ENCODE measurements at regions not wholly inside any gene's neighbourhood (a gene's known extent, or its start where the extent isn't known, plus 50 kb on each side); places are given as distances from the start of the nearest gene placed in this dataset.

DNA sequence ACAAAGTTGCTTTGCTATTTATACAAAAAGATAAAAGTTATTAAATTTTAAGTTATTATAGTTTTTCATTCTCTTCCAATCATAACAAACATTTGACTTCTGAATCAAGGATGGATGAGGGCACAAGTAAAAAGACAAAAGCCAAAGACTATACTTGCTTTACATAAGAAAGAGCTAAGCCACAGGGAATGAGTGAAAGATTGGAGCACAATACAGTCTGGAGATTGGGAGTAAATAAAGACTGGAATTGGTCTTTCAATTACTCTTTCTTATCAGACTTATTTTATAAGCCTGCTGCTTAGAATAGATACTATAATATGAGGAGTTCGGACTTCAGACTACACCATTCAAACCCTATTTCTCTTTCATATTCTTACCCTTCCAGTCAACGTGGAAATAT lies 1874.1 kb upstream of the PRR20A start:
- Histone ChIP-seq H3K27me3 (ENCODE audit: insufficient read depth, low read length) (no peaks in the 10 kb centered on the region), H3K27ac (ENCODE audit: low read depth, low read length) (no peak overlapping the region), H3K4me1 (ENCODE audit: insufficient read depth, low read length) (no peaks in the 10 kb centered on the region), H3K36me3 (ENCODE audit: insufficient read depth, low read length) (no peaks in the 10 kb centered on the region), H3K9me3 (ENCODE audit: control insufficient read depth in 1 of 2, low read length in 2 of 2) (no peaks in the 10 kb centered on the region), H3K4me3 (ENCODE audit: low read length in 2 of 2) (no peak overlapping the region)
- no peak overlapping the region for H3K4me3 Mint-ChIP-seq
- DNase-seq: no peak
- intact Hi-C loops (cut with micrococcal nuclease): no loop called here
- no peaks in the 10 kb centered on the region for H3K4me1 Mint-ChIP-seq
- H3K9me3 Mint-ChIP-seq: peaks cover 2 to 15% (median 7%) of the 10 kb centered on the region in 8 donors
- no peaks in the 10 kb centered on the region for H3K36me3 Mint-ChIP-seq
- H3K27ac Mint-ChIP-seq: no peak overlapping the region
- POLR2A ChIA-PET (ENCODE audit: partially characterized antibody): no interaction called here
- no peaks in the 10 kb centered on the region for H3K27me3 Mint-ChIP-seq
- CTCF ChIA-PET (ENCODE audit: partially characterized antibody): no interaction called here

DNA sequence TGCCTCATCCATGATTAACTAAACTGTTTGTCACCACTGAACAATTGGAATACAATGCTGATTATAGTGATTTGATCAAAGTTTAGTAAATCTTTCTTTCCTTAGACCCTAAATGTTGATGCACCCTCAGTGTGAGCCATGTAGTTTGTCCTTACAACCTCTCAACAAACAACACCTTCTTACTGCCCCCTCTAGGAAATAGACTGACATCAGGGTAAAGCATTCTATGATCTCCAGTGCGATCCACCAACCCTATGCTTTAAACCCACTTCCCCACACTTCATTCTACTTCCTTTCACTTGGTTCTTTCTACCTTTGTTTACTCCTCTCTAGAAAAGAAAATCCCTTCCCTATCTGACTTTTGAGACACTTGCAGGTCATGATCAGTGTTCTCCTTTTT lies 1842.5 kb upstream of the PRR20A start:
- Histone ChIP-seq H3K9me3 (ENCODE audit: control insufficient read depth in 1 of 2, low read length in 2 of 2) (no peaks in the 10 kb centered on the region), H3K4me1 (ENCODE audit: insufficient read depth, low read length) (no peaks in the 10 kb centered on the region), H3K4me3 (ENCODE audit: low read length in 2 of 2) (no peak overlapping the region), H3K27ac (ENCODE audit: low read depth, low read length) (no peak overlapping the region), H3K27me3 (ENCODE audit: insufficient read depth, low read length) (no peaks in the 10 kb centered on the region), H3K36me3 (ENCODE audit: insufficient read depth, low read length) (no peaks in the 10 kb centered on the region)
- DNase-seq: no peak
- CTCF ChIA-PET (ENCODE audit: partially characterized antibody): no interaction called here
- POLR2A ChIA-PET (ENCODE audit: partially characterized antibody): no interaction called here
- no peak overlapping the region for H3K4me3 Mint-ChIP-seq
- H3K27ac Mint-ChIP-seq: no peak overlapping the region
- H3K9me3 Mint-ChIP-seq: peaks cover 3 to 25% (median 18%) of the 10 kb centered on the region in 8 donors
- intact Hi-C loops (cut with micrococcal nuclease): no loop called here
- H3K36me3 Mint-ChIP-seq: no peaks in the 10 kb centered on the region
- H3K27me3 Mint-ChIP-seq: no peaks in the 10 kb centered on the region
- H3K4me1 Mint-ChIP-seq: no peaks in the 10 kb centered on the region

DNA sequence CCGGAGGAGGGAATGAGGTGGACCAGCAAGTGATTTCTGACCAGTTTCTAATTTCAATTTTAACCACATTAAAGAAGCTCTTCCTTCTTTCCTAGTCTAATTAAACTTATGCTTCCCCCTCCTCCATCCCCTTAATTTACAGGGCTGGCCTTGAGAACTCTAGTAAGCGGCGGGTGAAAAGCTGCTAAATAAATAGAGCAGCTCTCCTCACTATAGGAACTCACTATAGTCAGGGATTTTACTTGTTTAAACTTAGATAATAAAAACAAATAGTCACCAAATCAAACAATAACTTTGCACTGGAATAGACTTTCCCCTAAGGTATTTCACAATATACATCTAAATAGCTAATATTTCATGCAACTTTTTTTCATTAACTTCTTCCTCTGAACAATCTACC lies 1838.2 kb upstream of the PRR20A start:
- no peak overlapping the region for H3K4me3 Mint-ChIP-seq

DNA sequence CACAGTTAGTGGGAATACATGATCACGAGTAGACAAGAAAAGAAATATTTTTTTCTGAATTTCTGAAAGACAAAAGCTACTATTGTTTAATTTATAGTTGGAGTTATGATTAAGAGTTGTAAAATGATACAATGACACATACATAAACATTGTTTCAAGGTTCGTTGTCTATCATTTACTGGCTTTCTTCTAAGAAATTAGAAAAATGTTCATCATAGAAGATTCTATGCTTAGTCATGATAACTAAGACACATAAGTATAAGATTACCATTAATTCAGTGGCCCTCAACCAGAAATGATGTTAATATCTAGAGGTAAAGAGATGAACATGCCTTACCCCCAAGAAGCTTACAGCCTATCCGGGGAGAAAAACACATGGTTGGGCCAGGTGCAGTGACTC lies 1832.8 kb upstream of the PRR20A start:
- intact Hi-C loops (cut with micrococcal nuclease): no loop called here
- H3K4me3 Mint-ChIP-seq: no peak overlapping the region
- no peaks in the 10 kb centered on the region for H3K4me1 Mint-ChIP-seq
- H3K27ac Mint-ChIP-seq: no peak overlapping the region
- no peaks in the 10 kb centered on the region for H3K27me3 ChIP-seq (ENCODE audit: insufficient read depth, low read length)
- no peaks in the 10 kb centered on the region for H3K36me3 ChIP-seq (ENCODE audit: insufficient read depth, low read length)
- ChIA-PET CTCF (ENCODE audit: partially characterized antibody) (no interaction called here), POLR2A (ENCODE audit: partially characterized antibody) (no interaction called here)
- H3K27ac ChIP-seq (ENCODE audit: low read depth, low read length): no peak overlapping the region
- H3K27me3 Mint-ChIP-seq: no peaks in the 10 kb centered on the region
- no peak for DNase-seq
- peaks cover 0 to 11% (median 7%) of the 10 kb centered on the region in 8 donors for H3K9me3 Mint-ChIP-seq
- H3K36me3 Mint-ChIP-seq: no peaks in the 10 kb centered on the region
- no peaks in the 10 kb centered on the region for H3K4me1 ChIP-seq (ENCODE audit: insufficient read depth, low read length)
- H3K4me3 ChIP-seq (ENCODE audit: low read length in 2 of 2): no peak overlapping the region
- H3K9me3 ChIP-seq (ENCODE audit: control insufficient read depth in 1 of 2, low read length in 2 of 2): peaks cover 0 to 6% of the 10 kb centered on the region in 2 donors

More for the DNA sequence above, 1838.2 kb upstream of the PRR20A start:
- ChIA-PET POLR2A (ENCODE audit: partially characterized antibody) (no interaction called here), CTCF (ENCODE audit: partially characterized antibody) (no interaction called here)
- H3K27ac Mint-ChIP-seq: no peak overlapping the region
- Histone ChIP-seq H3K36me3 (ENCODE audit: insufficient read depth, low read length) (no peaks in the 10 kb centered on the region), H3K9me3 (ENCODE audit: control insufficient read depth in 1 of 2, low read length in 2 of 2) (peaks cover 0 to 5% of the 10 kb centered on the region in 2 donors), H3K4me3 (ENCODE audit: low read length in 2 of 2) (no peak overlapping the region), H3K27ac (ENCODE audit: low read depth, low read length) (no peak overlapping the region), H3K4me1 (ENCODE audit: insufficient read depth, low read length) (no peaks in the 10 kb centered on the region), H3K27me3 (ENCODE audit: insufficient read depth, low read length) (no peaks in the 10 kb centered on the region)
- no peaks in the 10 kb centered on the region for H3K27me3 Mint-ChIP-seq
- intact Hi-C loops (cut with micrococcal nuclease): no loop called here
- DNase-seq: no peak
- no peaks in the 10 kb centered on the region for H3K36me3 Mint-ChIP-seq
- H3K9me3 Mint-ChIP-seq: peaks cover 0 to 18% (median 9%) of the 10 kb centered on the region in 8 donors
- H3K4me1 Mint-ChIP-seq: no peaks in the 10 kb centered on the region

DNA sequence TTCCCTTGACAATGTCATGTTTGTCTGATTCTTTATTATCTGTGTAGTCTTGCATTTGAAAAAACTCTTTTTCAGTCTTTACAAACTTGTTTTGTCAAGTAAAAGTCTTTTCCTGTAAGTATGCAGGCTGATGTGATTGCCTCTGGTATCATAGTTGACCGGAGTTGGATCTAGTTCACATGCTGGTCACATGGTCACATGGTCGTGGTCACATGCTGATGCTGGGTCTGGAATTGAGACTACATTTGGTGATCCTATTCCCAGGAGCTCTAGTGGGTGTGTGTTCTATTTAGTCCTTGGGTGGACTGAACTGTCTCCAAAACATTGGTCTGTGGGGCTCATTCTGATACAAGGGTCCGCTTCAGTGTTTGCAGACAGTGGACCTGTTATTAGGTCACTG lies 1798.8 kb upstream of the PRR20A start:
- no peaks in the 10 kb centered on the region for H3K27me3 Mint-ChIP-seq
- Histone ChIP-seq H3K9me3 (ENCODE audit: control insufficient read depth in 1 of 2, low read length in 2 of 2) (no peaks in the 10 kb centered on the region), H3K27ac (ENCODE audit: low read depth, low read length) (no peak overlapping the region), H3K4me3 (ENCODE audit: low read length in 2 of 2) (no peak overlapping the region), H3K36me3 (ENCODE audit: insufficient read depth, low read length) (no peaks in the 10 kb centered on the region), H3K4me1 (ENCODE audit: insufficient read depth, low read length) (no peaks in the 10 kb centered on the region), H3K27me3 (ENCODE audit: insufficient read depth, low read length) (no peaks in the 10 kb centered on the region)
- H3K27ac Mint-ChIP-seq: no peak overlapping the region
- no peaks in the 10 kb centered on the region for H3K4me1 Mint-ChIP-seq
- H3K4me3 Mint-ChIP-seq: no peak overlapping the region
- CTCF ChIA-PET (ENCODE audit: partially characterized antibody): no interaction called here
- H3K36me3 Mint-ChIP-seq: no peaks in the 10 kb centered on the region
- peaks cover 0 to 20% (median 6%) of the 10 kb centered on the region in 8 donors for H3K9me3 Mint-ChIP-seq
- DNase-seq: no peak
- POLR2A ChIA-PET (ENCODE audit: partially characterized antibody): no interaction called here
- intact Hi-C loops (cut with micrococcal nuclease): no loop called here

DNA sequence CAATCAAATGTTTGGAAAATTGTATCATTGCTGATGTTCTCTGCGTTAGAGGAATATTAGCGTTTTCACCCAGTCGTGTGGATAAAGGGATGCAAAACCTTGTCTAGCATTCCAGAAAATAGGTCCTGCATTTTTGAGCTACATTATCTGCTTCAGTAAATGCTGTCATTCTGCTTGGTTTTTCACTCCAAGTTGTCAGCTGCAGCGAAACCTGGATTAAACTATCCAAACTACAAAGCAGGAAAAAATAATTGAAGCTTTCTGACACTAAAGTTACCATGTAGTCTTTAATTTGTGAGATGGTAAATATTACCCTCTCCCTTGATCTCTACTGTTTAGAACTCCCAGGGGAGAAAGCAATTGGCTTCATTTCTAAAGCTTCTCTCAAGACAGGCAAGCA lies 1795.5 kb upstream of the PRR20A start:
- Histone ChIP-seq H3K9me3 (ENCODE audit: control insufficient read depth in 1 of 2, low read length in 2 of 2) (no peaks in the 10 kb centered on the region), H3K4me1 (ENCODE audit: insufficient read depth, low read length) (no peaks in the 10 kb centered on the region), H3K27me3 (ENCODE audit: insufficient read depth, low read length) (no peaks in the 10 kb centered on the region), H3K4me3 (ENCODE audit: low read length in 2 of 2) (no peak overlapping the region), H3K36me3 (ENCODE audit: insufficient read depth, low read length) (no peaks in the 10 kb centered on the region), H3K27ac (ENCODE audit: low read depth, low read length) (no peak overlapping the region)
- intact Hi-C loops (cut with micrococcal nuclease): no loop called here
- Mint-ChIP-seq H3K4me1 (no peaks in the 10 kb centered on the region), H3K4me3 (no peak overlapping the region), H3K27ac (no peak overlapping the region), H3K9me3 (peaks cover 0 to 19% (median 10%) of the 10 kb centered on the region in 8 donors), H3K36me3 (no peaks in the 10 kb centered on the region), H3K27me3 (no peaks in the 10 kb centered on the region)
- ChIA-PET CTCF (ENCODE audit: partially characterized antibody) (no interaction called here), POLR2A (ENCODE audit: partially characterized antibody) (no interaction called here)
- DNase-seq: no peak

DNA sequence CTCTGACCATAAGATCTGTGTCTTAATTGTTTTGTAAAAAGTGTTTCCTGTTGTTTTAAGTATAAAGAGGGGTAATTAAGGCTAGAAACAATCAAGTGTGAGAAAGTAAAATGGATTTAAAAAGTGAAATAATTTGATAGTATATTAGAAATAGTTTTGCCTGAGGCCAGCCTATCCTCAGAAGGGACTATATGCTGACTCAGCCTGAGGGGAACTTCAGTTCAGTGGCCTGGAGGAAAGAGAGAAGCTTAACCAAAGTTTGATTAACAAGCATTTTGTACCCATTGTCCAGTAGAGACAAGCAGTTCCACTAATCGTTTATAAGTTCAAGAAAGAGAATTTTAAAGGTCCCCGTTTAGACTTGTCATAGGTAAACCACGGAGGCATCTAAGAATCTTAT lies 1793.2 kb upstream of the PRR20A start:
- no peaks in the 10 kb centered on the region for H3K4me1 ChIP-seq (ENCODE audit: insufficient read depth, low read length)
- H3K36me3 ChIP-seq (ENCODE audit: insufficient read depth, low read length): no peaks in the 10 kb centered on the region
- DNase-seq: no peak
- Mint-ChIP-seq H3K27me3 (no peaks in the 10 kb centered on the region), H3K4me1 (no peaks in the 10 kb centered on the region), H3K4me3 (no peak overlapping the region), H3K9me3 (peaks cover 0 to 15% (median 9%) of the 10 kb centered on the region in 8 donors), H3K36me3 (no peaks in the 10 kb centered on the region), H3K27ac (no peak overlapping the region)
- CTCF ChIA-PET (ENCODE audit: partially characterized antibody): no interaction called here
- no peak overlapping the region for H3K27ac ChIP-seq (ENCODE audit: low read depth, low read length)
- H3K27me3 ChIP-seq (ENCODE audit: insufficient read depth, low read length): no peaks in the 10 kb centered on the region
- H3K4me3 ChIP-seq (ENCODE audit: low read length in 2 of 2): no peak overlapping the region
- intact Hi-C loops (cut with micrococcal nuclease): no loop called here
- POLR2A ChIA-PET (ENCODE audit: partially characterized antibody): no interaction called here
- H3K9me3 ChIP-seq (ENCODE audit: control insufficient read depth in 1 of 2, low read length in 2 of 2): no peaks in the 10 kb centered on the region

DNA sequence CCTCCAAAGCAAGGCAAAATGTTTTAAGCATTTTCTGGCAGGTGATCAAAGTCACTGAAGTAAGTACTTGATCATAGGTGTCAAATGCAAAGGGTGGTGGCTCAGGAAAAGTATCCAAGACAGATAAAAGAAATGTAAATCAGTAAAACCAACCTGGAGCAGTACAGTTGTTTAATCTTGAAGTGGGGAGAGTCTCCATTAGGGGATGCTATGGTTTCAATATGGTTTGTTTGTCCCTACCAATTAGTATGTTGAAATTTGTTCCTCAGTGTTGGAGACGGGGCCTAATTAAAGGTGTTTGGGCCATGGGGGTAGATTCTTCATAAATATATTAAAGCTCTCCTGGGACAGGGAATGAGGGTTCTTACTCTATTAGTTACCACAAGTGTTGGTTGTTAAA lies 1781.7 kb upstream of the PRR20A start:
- DNase-seq: no peak
- Histone ChIP-seq H3K36me3 (ENCODE audit: insufficient read depth, low read length) (no peaks in the 10 kb centered on the region), H3K4me1 (ENCODE audit: insufficient read depth, low read length) (no peaks in the 10 kb centered on the region), H3K27ac (ENCODE audit: low read depth, low read length) (no peak overlapping the region), H3K4me3 (ENCODE audit: low read length in 2 of 2) (no peak overlapping the region), H3K27me3 (ENCODE audit: insufficient read depth, low read length) (no peaks in the 10 kb centered on the region), H3K9me3 (ENCODE audit: control insufficient read depth in 1 of 2, low read length in 2 of 2) (no peaks in the 10 kb centered on the region)
- ChIA-PET POLR2A (ENCODE audit: partially characterized antibody) (no interaction called here), CTCF (ENCODE audit: partially characterized antibody) (no interaction called here)
- Mint-ChIP-seq H3K27me3 (no peaks in the 10 kb centered on the region), H3K36me3 (no peaks in the 10 kb centered on the region), H3K4me3 (no peak overlapping the region), H3K9me3 (peaks cover 0 to 15% (median under 1%) of the 10 kb centered on the region in 8 donors), H3K27ac (no peak overlapping the region), H3K4me1 (no peaks in the 10 kb centered on the region)
- intact Hi-C loops (cut with micrococcal nuclease): no loop called here
